ENCODE measurements at regions not wholly inside any gene's neighbourhood (a gene's known extent, or its start where the extent isn't known, plus 50 kb on each side); places are given as distances from the start of the nearest gene placed in this dataset.
"Not testable (repeated sequence)": the region's sequence is repeated elsewhere in the genome, so short reads cannot be mapped to it uniquely, and the experiment has no call there.

DNA sequence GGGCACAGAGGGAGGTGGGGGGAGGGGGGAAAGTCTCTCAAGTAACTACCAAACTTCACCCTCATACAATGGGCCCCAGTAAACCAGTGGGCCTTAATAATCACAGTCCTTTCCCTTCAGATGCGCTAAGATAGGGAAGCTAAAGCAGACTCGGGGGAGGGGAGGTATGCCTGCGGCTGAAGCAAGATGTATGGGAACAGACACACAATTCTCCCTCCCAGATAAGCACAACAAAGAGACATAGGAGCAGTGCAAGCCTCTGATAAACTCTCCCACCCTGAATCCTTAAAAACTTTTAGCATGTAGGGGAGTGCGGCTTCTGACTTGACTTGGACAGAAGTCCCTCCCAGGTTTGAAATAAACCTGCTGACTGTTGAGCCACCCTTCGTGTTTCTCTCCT is 54.7 kb downstream of the PROP1 start:
- not testable (repeated sequence) for DNase-seq

DNA sequence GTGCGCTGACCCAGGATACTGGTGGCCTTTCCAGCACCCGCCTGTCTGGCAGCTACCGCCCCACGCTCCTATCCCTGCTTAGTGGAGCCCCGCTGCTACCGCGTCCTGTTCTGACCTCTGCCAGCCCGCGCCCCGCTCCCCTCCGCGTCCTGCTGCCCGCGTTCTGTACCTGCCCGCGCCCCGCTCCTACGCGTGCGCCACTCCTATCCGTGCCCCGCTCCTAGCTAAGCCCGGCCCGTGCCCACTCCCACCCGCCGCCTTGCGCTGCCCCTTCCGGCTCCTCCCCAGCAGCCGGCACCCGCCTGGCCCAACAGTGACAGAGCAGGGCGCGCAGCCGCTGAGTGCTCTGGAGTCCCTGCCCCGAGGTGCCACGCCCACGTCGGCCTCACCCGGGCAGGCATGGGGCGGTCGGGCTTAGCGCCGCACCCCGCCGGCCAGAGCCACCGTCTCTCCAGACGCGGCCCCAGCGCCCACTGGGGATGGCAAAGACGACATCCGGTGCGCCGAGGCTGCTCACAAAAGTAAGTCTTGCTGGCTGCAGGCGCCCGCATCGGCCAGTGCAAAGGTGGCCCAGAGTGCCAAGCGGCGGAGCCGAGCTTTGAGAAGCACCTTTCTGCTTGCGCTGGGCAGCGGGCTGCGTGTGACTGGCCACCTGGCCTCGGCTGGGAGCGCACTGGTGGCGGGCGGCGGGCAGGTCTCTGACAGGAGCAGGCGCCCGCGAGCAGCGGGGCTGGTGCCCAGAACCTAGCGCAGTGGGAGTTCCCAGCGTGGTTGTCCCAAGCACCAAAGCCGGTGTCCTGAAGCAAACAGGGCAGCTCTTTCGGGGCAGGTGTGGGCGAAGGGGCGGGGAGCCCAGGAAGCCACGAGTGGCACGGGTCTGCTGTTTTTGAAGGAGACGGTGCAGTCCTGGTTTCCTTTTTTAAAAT is 56.5 kb downstream of the PROP1 start:
- DNase-seq, result peak in 1 of 2 donors; percentile 7

DNA sequence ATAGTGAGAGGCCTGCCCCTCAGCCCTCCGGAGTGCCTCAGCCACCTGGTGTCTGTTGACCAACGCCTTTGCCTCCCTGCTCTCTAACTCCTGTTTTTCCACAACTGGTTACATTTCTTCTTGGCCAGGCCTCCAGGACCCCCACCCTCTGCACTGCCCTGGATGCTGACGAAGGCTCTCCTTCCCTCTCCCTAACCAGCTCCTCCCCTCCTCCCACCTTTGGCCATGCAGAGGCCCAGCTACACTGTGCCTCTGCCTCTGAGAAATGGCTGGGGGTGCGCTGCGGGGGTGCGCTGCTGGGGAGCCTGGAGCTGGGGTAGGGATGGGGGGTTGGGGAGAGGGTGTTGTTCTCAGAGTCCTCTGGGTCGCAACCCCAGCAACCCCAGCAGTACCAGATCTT is 57.3 kb downstream of the PROP1 start:
- not testable (repeated sequence) for DNase-seq

DNA sequence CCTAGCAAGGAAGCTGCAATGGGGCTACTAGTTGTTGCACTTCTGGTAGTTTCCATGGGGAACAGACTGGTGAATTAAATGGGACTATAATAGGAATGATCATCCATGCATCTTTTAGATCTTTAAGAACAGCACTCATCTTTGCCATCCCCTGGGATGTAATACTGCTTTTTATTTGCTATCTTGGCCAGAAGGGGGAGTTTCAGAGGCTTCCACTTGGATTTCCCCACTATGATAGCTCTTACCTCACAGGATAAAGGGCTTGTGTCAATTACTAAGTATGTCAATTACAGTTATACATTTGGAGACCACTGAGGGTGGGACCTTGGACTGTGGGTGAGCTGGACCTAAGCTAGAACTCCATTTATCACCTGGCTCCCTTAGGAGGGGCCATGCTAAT is 61.8 kb downstream of the PROP1 start:
- not testable (repeated sequence) for DNase-seq

DNA sequence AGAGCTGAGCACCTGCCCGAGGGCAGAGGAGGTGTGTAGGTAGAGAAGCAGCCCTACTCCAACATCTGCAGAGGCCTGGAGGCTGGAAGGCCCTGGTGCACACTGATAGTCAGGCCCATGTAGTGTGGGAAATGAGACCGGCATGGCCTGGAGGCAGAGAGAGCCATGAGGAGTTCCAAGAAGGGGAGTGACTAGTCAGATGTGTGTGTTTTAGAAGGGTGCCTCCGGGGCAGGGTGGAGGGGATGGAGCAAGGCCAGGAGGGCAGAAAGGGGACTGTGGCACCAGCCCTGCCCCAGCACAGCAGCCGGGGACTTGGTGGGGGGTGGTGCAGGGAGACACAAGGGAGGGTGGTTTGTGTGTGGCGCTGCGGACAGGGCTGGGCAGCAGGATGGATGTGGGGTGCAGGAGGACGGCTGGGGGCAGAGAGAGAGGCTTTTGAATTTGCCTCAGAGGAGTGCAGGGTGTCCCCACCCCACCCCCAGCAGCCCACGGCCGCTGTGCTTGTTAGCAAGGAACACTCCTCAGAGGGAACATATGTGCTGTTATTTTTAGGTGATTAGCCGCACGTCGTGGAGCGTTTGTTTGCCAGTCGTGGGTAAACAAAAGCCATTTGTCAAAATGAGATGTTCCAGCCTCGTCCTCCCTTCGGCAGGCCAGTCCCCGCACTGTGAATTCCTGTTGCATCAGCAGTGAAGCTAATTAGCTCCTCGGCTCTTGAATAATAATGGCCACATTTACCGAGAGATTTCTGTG is 65.6 kb downstream of the PROP1 start:
- DNase-seq, result not testable (repeated sequence)

DNA sequence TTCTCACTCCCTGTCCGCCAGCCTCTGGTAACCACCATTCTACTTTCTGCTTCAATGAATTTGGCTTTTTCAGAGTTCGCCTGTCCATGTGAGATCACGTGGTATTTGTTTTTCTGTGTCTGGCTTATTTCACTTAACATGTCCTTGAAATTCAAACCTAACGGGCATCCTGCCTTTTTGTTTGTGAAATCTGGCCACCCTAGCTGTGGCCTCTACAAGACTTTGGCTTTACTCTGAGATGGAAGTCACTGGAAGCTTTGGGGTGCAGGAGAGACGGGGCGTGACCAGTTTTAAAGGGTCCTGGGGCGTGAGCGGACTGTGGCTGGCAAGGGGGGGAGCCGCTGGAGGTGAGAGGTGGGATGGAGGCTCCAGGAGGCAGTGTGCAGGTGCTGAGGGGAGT is 66.4 kb downstream of the PROP1 start:
- not testable (repeated sequence) for DNase-seq

DNA sequence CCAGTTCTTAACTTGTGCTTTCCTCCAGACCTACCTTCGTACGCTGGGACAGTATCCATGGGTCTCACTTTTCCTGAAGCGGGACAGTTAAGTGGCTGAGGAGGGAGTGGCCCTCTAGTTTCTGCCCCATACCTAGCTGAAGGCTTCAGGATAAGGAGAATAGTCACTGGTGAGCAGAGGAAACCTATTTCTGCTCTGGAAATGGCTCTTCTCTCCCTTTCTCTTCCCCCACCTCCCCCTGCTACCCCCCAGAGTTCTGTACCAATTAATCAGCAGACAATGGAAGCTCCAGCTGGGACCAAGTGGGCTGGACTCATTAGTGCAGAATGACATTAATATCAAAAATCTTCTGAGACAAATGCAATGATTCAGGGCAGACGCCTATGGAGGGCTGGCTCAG is 68.5 kb downstream of the PROP1 start:
- not testable (repeated sequence) for DNase-seq

DNA sequence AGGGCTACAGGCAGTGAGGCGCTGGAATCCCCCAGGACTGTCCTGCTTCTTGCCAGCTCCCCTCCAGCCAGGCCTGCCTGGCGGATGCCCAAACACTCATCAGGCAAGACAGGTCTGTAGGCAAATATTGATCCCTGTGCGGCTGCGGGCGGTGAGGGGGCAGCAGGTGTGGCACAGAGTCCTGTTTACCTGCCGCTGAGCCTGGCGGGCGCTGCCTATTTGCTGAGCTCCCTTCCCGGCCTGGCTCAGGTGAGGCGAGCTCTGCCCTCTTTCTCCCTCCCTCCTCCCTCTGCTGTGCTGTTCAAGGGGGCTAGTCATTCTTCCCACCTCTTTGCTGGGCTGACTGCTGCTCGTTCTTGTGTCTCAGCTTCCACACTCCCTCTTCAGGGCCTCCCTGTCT is 71.5 kb downstream of the PROP1 start:
- DNase-seq, result not testable (repeated sequence)

DNA sequence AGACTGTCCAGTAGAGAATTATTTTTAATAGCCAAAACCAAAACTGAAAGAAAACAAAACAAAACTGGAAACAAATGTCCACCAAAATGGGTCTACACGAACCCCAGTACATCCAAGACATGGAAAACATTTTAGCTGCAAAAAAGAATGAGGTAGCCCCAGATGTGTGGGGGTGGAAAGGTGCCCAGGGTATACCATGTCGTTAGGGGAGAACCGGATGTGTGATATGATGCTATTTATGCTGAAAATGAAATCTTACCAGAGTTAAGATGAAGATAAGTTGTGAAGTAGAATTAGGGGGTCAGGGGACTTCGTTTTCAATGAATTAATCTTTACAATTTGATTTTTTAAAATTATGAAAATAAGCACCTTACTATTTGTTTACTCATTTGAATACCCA is 72.2 kb downstream of the PROP1 start:
- DNase-seq, result not testable (repeated sequence)

DNA sequence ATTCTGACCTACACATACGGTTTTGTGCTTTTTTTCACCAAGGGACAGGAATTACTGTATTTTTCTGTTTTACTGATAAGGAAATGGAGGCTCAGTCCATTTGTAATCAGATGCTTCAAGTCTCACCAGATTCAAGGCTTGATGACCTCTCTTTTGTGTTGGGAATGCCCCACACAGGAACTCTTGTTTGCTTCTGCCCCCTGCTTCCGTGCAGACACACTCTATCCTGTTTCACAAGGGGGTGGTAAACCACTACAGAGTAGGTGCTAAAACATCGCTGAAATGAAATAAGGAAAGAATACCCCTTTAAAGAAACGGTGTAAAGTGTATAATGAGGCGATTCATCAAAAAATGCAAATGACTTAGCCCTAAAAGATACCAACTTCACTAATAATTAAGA is 72.9 kb downstream of the PROP1 start:
- DNase-seq, result not testable (repeated sequence)

DNA sequence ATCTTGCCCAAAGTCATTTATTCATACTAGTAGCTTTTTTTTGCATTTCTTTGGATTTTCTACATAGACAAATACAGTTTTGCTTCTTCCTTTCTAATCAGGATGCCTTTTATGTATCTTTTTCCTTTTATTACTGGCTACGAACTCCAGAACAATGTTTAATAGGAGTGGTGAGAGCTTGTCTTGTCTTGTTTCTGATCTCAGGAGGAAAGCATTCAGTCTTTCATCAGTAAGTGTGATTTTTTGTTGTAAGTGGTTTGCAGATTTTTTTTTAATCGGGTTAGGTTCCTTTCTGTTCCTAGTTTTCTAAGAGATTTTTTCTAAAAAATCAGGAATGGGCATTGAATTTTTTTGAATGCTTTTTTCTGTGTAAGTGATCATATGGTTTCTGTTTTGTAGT is 86.8 kb downstream of the PROP1 start:
- not testable (repeated sequence) for DNase-seq

DNA sequence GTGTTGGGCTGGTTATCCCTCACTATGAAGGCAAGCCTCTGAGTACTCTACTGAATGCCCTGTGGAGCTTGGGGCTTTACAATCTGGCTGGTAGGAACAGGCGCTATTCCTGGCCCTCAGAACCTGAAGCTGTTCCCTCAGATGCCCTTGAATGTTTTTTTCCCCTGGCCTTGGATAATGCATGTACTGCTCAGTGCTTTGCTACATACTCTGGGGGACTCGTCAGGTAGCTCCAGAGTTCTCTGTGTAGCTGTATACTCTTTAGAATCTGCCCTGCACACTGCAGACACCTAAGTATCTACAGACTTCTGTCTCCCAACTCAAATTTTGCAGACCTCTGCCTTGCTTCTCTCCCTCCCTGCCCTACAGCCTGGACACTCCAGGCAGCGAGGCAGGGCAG is 93.2 kb downstream of the PROP1 start:
- not testable (repeated sequence) for DNase-seq

DNA sequence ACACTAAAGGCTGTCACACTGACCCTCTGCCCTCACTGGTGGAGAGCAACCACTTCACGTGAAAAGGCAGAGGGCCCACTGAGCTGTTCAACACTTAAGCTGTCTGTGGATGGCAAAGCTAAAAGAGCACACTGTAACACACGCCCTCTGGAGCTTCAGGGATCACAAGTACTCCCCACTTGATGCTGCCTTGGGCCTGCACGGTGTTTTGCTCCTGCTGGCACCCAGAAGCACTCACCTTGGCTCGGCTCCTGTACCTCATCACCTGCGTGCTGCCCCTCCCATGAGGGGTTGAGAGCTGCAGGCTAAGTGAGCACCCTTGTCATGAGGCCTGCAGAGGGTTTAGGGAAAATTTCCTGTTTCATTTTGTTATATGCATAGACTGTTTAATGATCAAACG is 96.0 kb downstream of the PROP1 start:
- not testable (repeated sequence) for DNase-seq

DNA sequence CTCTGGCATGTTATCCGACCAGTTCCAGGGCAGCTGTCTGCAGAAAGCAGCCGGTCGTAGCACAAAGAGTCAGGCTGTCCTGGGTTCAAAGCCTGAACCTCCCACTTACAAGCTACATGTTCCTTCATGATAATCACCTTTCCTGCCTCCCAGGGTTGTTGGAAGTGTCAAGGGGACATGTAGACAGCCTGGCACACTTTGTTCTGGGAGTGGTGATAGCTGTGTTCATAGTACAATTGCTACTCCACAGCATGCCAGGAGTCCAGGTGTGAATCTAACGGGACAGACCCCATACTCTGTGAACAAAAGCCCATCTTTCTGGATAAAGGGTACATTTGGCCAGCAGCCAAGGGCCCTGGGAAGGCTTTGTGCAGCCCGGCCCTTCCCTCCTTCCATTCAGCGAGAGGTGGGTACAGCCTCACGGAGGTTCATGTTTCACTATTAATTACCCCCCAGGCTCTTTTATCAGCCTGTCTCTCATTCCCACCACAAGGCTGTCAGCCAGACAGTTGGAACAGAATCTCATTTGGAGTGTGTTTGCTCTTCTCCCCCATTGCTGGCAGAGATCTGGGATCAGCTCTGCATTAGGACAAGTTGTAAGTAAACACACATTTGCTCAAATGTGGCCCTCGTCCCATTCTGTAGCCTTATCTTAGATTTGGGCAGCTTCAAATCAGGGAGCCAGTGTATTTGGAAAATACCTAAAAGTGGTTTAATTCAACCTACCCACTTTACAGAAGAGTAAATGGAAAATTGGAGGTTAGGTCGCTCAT is 101.2 kb downstream of the PROP1 start:
- DNase-seq, result not testable (repeated sequence)

DNA sequence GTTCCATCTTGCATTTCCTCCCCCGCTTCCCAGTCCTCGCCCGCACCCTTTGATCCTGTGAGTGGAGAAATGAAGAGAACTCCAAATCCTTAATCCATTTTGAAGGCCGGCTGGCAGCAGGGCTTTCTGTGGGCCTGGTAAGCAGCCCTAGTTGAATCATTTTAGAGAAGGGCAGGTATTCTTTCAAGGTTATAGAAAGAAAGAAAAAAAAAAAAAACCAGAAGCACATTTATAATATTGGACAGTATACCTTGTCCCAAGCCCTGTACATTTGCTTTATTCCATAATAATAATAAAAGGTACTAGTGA is 103.7 kb downstream of the PROP1 start:
- DNase-seq, result not testable (repeated sequence)

DNA sequence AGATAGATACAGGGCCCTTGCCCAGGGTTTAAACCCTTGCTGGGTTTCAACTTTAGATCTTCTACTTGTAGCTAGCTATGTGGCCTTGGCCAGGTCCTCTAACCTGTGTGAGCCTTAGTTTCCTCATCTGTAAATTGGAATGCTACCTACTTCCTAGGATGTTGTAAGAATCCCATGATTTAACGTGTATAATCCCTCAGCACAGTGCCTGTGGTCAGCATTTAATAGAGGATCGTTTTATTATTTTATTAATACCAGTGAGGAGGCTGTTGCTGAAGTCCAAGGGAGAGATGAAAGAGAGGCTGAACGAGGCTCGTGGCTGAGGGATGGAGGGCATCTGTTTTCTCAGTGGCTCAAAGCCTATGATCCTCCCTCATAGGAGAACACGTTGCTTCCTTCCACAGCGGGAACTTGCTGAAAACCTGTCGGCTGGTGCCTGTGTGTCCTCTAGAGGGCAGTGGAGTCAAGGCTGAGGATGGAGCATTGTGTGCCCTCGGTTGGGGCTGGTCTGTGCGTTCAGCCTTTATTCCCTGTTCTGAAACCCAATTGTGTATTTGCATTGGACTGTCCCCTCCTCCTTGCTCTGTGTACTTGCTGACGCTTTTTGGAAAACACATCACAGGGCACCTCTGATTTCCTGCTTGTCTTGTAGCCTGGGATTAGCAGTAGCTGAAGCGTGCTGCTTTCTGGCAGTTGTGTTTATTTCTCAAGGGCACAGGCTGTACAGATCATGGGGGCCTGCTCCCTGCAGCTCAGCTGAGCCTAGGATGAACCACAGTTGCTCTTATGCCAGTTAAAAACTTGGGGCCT is 104.3 kb downstream of the PROP1 start:
- not testable (repeated sequence) for DNase-seq

DNA sequence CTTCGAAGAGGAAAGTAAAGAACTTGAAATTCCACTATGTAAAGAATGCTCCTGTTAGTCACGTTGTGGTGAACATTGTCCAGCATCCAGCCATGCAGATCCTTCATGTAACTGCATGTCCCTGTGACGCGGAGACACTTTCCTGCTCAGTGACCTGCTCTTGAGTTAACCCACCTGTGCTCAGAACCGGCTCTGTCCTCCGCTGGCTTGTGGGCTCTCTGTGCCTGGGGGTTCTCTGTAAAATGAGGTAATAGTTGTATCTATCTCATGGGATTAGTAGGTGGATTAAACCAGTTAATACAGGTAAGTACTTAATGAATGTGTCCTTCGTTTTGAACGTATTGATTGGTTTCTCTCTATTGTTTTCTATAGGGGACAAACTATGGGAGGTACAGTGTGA is 100.6 kb upstream of the FAM153A start:
- not testable (repeated sequence) for DNase-seq

DNA sequence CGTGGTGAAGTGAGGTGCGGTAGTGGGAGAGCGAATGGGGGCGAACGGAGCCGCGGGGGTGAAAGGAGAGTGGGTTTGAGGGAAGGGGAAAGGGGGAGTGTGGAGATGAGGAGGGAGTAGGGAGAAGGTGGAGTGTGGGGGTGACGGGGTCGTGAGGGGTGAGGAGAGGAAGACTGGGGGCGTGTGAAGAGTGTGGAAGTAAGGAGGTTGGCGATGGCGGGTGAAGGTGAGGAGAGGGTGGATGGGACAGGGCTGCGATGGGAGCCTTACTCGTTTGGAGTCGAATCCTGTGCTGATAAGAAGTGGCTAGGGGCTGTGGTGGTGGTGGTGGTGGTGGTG is 93.2 kb upstream of the FAM153A start:
- DNase-seq, result not testable (repeated sequence)

DNA sequence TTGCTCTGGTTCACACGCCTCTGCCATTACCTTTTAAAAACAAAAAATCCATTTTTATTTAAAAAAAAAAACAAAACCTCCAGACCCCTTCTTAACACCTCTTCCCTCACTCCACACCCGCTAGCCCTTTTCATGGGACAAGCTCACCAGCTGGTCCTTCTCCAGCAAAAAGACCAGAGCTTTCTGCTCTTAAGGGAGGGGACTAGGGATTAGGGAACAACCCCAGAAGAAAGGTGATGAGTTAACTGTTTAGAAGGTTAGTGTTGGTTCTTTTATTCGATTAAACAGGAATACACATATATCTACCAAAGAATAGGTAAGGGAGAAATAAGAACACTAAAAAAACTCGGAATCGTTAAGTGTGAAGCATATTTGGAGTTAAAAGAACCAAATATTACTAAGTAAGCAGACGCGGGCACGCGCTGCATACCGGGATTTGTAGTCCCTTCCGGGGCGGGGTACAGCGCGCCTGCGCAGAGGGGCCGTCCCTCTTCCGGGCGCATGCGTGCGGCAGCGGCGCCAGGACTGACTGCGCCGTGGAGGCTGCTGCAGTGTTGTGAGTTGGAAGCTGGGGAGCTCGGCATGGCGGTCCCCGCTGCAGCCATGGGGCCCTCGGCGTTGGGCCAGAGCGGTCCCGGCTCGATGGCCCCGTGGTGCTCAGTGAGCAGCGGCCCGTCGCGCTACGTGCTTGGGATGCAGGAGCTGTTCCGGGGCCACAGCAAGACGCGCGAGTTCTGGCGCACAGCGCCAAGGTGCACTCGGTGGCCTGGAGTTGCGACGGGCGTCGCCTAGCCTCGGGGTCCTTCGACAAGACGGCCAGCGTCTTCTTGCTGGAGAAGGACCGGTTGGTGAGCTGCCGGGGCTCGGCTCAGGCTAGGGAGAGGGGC is 92.6 kb upstream of the FAM153A start:
- DNase-seq, result not testable (repeated sequence)

DNA sequence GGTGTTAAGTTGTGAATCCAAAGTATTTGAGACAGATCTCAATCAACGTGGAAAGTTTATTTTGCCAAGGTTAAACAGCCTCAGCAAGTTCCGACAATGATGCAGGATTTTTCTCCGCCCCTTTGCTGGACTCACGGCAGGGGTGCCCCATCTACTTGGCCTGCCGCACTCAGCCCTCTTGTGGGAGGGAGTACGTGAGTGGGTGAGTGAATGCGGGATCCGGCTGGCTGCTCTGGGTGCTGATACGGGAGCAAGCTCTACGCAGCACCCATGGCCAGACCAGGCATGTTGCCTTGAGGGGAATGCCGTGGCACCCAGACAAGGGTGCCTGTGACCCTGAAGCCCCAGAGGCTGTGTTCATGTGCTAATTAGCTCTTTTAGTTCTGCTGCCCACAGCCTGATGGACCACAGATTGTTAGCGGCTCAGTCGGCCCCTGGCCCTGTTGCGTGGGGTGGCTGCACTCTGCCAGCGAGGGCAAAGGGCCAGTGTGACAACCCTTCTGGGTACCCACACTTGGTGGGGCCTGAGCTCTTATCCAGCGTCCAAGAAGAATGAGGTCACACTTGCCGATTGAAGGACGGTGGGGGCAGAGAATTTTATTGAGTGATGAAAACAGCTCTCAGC is 81.2 kb upstream of the FAM153A start:
- DNase-seq, result not testable (repeated sequence)
